ENCODE measurements at regions not wholly inside any gene's neighbourhood (a gene's known extent, or its start where the extent isn't known, plus 50 kb on each side); places are given as distances from the start of the nearest gene placed in this dataset.
"Not testable (repeated sequence)": the region's sequence is repeated elsewhere in the genome, so short reads cannot be mapped to it uniquely, and the experiment has no call there.

DNA sequence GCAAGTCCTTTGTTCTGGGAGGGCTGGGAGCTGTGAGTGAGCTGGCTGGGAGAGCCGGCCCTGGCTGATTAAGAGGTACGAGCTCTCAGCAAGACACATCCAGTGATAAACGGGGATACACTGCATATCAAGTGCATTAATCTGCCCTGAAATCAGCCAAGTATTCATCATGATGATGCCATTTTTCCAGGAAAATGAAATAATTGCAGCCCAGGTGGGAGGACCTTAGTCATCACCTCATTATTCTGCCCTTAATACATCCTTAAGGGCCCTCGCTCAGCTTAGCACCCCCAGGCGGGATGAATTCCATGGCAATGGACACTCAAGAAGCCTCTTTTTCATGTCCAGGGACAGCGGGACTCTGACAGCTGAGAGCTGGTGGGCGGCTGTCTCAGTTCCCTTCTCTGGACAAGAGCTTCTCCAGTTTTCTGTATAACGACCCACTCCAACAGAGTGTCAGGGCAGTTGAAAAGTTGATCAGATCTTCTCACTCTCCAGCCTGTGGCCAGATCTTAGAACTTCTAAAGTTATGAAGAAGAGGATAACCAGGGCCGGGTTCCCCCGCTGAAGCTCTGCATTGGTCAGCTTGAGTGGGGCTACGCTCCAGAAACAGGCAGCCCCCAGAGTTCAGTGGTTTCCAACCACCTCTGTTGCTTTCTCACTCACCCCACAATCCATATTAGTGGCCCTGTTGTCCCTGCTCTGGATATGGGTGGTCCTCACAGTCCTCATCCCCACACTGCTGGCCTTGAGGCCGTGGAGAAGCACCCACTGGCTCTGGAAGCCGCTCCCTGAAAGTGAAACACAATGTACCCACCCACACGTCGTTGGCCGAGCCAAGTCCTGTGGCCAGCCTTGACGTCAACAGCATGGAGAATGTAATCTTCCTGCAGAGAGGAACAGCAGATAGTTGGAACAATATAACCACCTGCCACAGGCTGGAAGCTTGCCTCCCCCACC is 306.2 kb upstream of the DIO3 start:
- TF ChIP-seq, protein P1, sequence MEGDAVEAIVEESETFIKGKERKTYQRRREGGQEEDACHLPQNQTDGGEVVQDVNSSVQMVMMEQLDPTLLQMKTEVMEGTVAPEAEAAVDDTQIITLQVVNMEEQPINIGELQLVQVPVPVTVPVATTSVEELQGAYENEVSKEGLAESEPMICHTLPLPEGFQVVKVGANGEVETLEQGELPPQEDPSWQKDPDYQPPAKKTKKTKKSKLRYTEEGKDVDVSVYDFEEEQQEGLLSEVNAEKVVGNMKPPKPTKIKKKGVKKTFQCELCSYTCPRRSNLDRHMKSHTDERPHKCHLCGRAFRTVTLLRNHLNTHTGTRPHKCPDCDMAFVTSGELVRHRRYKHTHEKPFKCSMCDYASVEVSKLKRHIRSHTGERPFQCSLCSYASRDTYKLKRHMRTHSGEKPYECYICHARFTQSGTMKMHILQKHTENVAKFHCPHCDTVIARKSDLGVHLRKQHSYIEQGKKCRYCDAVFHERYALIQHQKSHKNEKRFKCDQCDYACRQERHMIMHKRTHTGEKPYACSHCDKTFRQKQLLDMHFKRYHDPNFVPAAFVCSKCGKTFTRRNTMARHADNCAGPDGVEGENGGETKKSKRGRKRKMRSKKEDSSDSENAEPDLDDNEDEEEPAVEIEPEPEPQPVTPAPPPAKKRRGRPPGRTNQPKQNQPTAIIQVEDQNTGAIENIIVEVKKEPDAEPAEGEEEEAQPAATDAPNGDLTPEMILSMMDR (IDR thresholded peaks at IDR 0.05; ENCODE audit: insufficient read depth, low read depth, low read length): no peak
- no peak for DNase-seq (ENCODE audit: low read depth)
- H3K4me3 ChIP-seq (ENCODE audit: low read depth, low read length): no peak overlapping the region

DNA sequence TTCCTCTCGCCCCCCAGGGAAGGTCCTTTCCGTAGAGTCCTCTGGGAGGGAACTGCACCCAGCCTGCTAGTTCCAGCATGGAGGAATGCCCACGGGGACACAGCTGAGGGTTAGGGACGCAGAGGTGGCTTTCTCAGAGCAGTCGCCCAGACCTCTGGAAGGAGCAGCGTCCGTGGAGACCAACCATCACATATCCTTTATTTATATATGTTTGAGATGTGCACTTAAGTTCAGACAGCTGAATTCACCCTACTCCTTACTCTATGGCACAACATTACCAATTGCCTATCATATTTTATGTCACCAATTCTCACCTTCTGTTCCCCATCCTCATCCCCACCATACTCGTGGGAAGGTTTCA is 305.6 kb upstream of the DIO3 start:
- TF ChIP-seq, protein P1 (IDR thresholded peaks at IDR 0.05; ENCODE audit: insufficient read depth, low read depth, low read length): no peak
- DNase-seq (ENCODE audit: low read depth): no peak
- no peak overlapping the region for H3K4me3 ChIP-seq (ENCODE audit: low read depth, low read length)

DNA sequence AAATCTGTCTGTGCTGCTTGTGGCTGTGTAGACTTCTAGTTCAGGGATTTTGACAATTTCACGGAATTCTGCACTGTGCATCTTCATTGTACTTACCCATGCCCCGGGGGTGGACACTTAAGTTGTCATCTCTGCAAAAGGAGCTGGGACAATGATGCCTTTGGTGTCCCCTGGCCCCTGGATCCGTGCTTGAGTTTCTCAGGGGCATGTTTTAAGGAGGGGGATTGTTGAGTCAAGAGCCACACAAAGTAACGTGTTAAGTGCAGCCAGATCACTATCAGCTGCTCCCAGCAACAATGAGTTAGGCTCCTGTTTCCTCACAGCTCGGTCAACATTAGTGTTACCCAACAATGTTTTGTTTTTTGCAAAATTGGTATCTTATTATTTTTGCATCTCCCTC is 305.0 kb upstream of the DIO3 start:
- DNase-seq (ENCODE audit: low read depth): no peak
- TF ChIP-seq, protein P1 (IDR thresholded peaks at IDR 0.05; ENCODE audit: insufficient read depth, low read depth, low read length): no peak
- no peak overlapping the region for H3K4me3 ChIP-seq (ENCODE audit: low read depth, low read length)

DNA sequence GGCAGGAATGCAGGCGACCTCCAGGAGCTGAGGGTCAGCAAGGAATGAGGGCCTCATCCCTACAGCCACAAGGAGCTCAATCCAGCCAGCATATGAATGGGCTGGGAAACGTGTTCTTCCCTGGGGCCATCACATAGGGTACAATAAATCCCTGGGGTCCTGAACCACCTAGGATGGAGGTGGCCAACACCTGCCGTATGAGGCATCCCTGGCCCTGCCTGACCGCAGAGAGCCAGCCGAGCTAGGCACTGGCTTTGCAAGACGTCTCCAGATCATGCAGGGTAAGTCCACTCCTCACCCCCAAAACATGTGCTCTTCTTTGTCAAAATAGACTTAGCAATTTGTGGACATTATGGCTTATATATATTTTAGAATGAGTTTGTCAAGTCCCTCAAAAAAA is 303.7 kb upstream of the DIO3 start:
- no peak for DNase-seq (ENCODE audit: low read depth)
- H3K4me3 ChIP-seq (ENCODE audit: low read depth, low read length): no peak overlapping the region
- TF ChIP-seq, protein P1 (IDR thresholded peaks at IDR 0.05; ENCODE audit: insufficient read depth, low read depth, low read length): no peak

DNA sequence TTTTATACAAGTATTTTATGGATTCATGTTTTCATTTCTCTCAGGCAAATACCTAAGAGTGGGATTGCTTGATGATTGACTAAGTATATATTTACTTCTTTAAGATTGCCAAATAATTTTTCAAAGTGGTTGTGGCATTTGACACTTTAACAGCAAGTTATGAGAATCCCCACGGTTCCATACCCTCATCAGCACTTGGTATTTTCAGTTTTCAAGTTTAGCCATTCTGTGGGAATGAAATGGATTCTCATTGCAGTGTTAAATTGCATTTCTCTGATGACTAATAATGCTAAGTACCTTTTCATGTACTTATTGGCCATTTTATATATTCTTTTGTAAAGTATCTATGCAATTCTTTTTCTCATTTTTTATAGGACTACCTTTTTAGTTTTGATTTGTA is 301.5 kb upstream of the DIO3 start:
- no peak overlapping the region for H3K4me3 ChIP-seq (ENCODE audit: low read depth, low read length)
- TF ChIP-seq, protein P1 (IDR thresholded peaks at IDR 0.05; ENCODE audit: insufficient read depth, low read depth, low read length): no peak
- no peak for DNase-seq (ENCODE audit: low read depth)

DNA sequence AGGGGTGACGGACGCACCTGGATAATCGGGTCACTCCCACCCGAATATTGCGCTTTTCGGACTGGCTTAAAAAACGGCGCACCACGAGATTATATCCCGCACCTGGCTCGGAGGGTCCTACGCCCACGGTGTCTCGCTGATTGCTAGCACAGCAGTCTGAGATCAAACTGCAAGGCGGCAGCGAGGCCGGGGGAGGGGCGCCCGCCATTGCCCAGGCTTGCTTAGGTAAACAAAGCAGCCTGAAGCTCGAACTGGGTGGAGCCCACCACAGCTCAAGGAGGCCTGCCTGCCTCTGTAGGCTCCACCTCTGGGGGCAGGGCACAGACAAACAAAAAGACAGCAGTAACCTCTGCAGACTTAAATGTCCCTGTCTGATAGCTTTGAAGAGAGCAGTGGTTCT is 294.9 kb upstream of the DIO3 start:
- not testable (repeated sequence) for DNase-seq (ENCODE audit: low read depth); H3K4me3 ChIP-seq (ENCODE audit: low read depth, low read length)

DNA sequence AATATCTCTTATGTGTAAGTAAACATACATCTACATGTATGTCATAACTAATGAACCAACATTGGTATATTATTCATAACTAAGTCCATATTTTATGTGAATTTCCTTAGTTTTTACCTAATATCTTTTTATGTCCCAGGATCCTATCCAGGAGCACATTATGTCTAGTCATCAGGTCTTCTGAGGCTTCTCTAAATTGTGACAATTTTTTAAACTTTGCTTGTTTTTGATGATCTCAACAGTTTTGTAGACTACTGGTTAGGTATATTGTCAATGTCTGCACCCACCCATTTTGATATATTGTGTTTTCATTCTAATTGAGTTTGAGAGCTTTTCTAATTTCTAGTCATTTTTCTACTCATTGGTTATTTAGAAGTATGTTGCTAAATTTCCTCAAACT is 288.2 kb upstream of the DIO3 start:
- DNase-seq (ENCODE audit: low read depth): no peak
- TF ChIP-seq, protein P1 (IDR thresholded peaks at IDR 0.05; ENCODE audit: insufficient read depth, low read depth, low read length): no peak
- no peak overlapping the region for H3K4me3 ChIP-seq (ENCODE audit: low read depth, low read length)
